ENCODE measurements at regions not wholly inside any gene's neighbourhood (a gene's known extent, or its start where the extent isn't known, plus 50 kb on each side); places are given as distances from the start of the nearest gene placed in this dataset.

GRCh38 chr11:100556781-100557180, 130.3 kb upstream of the ARHGAP42 start:
- TF ChIP-seq CTCF (IDR thresholded peaks at IDR 0.05; ENCODE audit: low read depth, low read length) (no peak), MAX (IDR thresholded peaks at IDR 0.05; ENCODE audit: low read depth, low read length) (no peak), POLR2A (IDR thresholded peaks at IDR 0.05; ENCODE audit: extremely low read depth, insufficient read length) (no peak), MYC (IDR thresholded peaks at IDR 0.05; ENCODE audit: low read depth, low read length) (no peak)
